ENCODE measurements at regions not wholly inside any gene's neighbourhood (a gene's known extent, or its start where the extent isn't known, plus 50 kb on each side); places are given as distances from the start of the nearest gene placed in this dataset.
"Not testable (repeated sequence)": the region's sequence is repeated elsewhere in the genome, so short reads cannot be mapped to it uniquely, and the experiment has no call there.

GRCh38 chr11:100409267-100409666 is 277.8 kb upstream of the ARHGAP42 start:
- BruUV-seq (replicated peaks); H3K4me2 ChIP-seq (ENCODE audit: low read length); H3K27ac ChIP-seq (ENCODE audit: low read length); H2AFZ ChIP-seq (ENCODE audit: low read length); CTCF ChIA-PET; H3K9me3 ChIP-seq (ENCODE audit: low read length); POLR2A ChIA-PET (ENCODE audit: unreplicated experiment); intact Hi-C loops (cut with micrococcal nuclease); H3F3A ChIP-seq (ENCODE audit: low read length, unreplicated experiment); H3K4me3 ChIP-seq (ENCODE audit: low read length); H3K36me3 ChIP-seq (ENCODE audit: low read depth, low read length); H3K9me2 ChIP-seq (replicated peaks; ENCODE audit: low read length); H4K20me1 ChIP-seq (ENCODE audit: low read length); ATAC-seq; H3K79me2 ChIP-seq (ENCODE audit: low read length); H3K4me1 ChIP-seq (ENCODE audit: insufficient read depth, low read length); DNase-seq; H3K9ac ChIP-seq (ENCODE audit: low read length): not testable (repeated sequence)
- H3K27me3 ChIP-seq (ENCODE audit: low read length): peaks cover 31% of the 10 kb centered on the region

DNA sequence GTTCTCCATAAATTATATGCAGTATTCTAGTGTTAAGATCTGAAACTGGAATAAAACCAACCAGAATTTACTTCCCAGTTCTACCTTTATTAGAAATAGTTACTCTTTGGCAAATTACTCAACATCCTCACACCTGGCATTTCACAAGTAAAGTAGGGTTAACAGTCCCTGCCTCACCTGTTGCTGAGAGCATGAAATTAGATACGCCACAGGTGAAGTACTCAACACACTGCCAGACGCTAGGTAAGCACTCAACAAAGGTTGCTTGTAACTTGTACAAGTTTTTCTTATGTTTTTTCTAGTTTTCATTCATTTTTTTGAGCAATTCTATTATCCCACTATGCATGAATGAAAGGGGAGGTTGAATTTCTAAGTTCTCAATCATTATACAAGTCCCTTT is 267.6 kb upstream of the ARHGAP42 start:
- H3K36me3 ChIP-seq (ENCODE audit: low read depth, low read length): no peaks in the 10 kb centered on the region
- DNase-seq: no peak
- no peak overlapping the region for H3K4me3 ChIP-seq (ENCODE audit: low read length)
- CTCF ChIA-PET: no interaction called here
- TF ChIP-seq EZH2 (IDR thresholded peaks at IDR 0.05; ENCODE audit: low read length, unreplicated experiment): no peak
- TF ChIP-seq EZH2phosphoT487 (IDR thresholded peaks at IDR 0.05; ENCODE audit: borderline replicate concordance, low read length): no peak
- TF ChIP-seq CTCF (conservative IDR thresholded peaks at IDR 0.05; ENCODE audit: low read depth, low read length): no peak
- BruUV-seq (replicated peaks): no TSS peak
- no peaks in the 10 kb centered on the region for H3K79me2 ChIP-seq (ENCODE audit: low read length)
- H3K4me2 ChIP-seq (ENCODE audit: low read length): no peak overlapping the region
- intact Hi-C loops (cut with micrococcal nuclease): no loop called here
- no peaks in the 10 kb centered on the region for H3F3A ChIP-seq (ENCODE audit: low read length, unreplicated experiment)
- no peak overlapping the region for H3K27ac ChIP-seq (ENCODE audit: low read length)
- H3K9me3 ChIP-seq (ENCODE audit: low read length): peaks cover 9% of the 10 kb centered on the region
- POLR2A ChIA-PET (ENCODE audit: unreplicated experiment): no interaction called here
- no peaks in the 10 kb centered on the region for H3K9me2 ChIP-seq (replicated peaks; ENCODE audit: low read length)
- no peak overlapping the region for H2AFZ ChIP-seq (ENCODE audit: low read length)
- H3K27me3 ChIP-seq (ENCODE audit: low read length): peaks cover 8% of the 10 kb centered on the region; the same call in 1 of the 2 replicates
- H3K4me1 ChIP-seq (ENCODE audit: insufficient read depth, low read length): no peaks in the 10 kb centered on the region
- no peaks in the 10 kb centered on the region for H4K20me1 ChIP-seq (ENCODE audit: low read length)
- no peak overlapping the region for H3K9ac ChIP-seq (ENCODE audit: low read length)
- no peak for ATAC-seq

DNA sequence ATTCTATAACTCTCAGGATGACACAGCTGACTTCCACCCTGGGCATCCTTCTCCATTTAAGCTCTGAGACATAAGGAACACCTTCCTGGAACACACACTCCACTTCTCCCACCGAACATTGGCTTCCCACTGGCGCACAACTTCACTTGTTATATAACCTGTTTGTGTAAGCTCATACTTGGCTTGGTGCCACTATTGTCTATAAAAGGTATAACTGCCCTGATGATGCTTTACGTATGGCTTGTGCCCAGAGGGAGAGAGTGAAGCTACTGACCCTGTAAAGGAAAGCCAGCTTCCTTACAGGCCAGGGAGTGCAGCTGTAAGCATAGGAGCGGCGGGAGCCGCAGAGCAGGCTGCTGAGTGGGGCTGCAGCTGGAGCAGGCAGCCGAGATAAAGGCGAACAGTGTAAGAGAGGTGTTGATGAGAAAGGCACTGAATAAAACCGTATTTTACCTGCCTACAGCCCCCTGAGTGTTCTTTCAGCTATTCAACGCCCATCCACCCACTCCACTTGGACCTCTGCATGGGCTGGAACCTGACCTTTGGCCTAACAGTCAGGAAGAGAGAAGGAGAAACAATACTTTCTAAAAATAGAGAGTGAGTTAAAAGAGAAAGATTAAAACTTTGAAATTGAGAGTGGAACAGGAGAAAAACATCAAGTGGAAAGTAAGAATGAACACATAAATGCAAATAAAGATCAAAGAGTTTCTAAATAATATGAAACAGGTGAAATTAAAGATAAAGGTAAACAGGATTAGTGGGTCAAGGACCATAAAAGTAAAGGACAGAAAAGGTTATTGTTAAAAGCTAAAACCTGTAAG is 252.1 kb upstream of the ARHGAP42 start:
- H3K9me2 ChIP-seq (replicated peaks; ENCODE audit: low read length): no peaks in the 10 kb centered on the region
- H3K79me2 ChIP-seq (ENCODE audit: low read length): no peaks in the 10 kb centered on the region
- ATAC-seq (no peak), DNase-seq (peak; percentile 39)
- POLR2A ChIA-PET (ENCODE audit: unreplicated experiment): no interaction called here
- TF ChIP-seq CTCF (conservative IDR thresholded peaks at IDR 0.05; ENCODE audit: low read depth, low read length) (no peak), EZH2 (IDR thresholded peaks at IDR 0.05; ENCODE audit: low read length, unreplicated experiment) (no peak), EZH2phosphoT487 (IDR thresholded peaks at IDR 0.05; ENCODE audit: borderline replicate concordance, low read length) (no peak)
- no peak overlapping the region for H3K27ac ChIP-seq (ENCODE audit: low read length)
- BruUV-seq (replicated peaks): no TSS peak
- intact Hi-C loops (cut with micrococcal nuclease): no loop called here
- H3K4me3 ChIP-seq (ENCODE audit: low read length): no peak overlapping the region
- H3F3A ChIP-seq (ENCODE audit: low read length, unreplicated experiment): no peaks in the 10 kb centered on the region
- H3K36me3 ChIP-seq (ENCODE audit: low read depth, low read length): no peaks in the 10 kb centered on the region
- no peaks in the 10 kb centered on the region for H3K9me3 ChIP-seq (ENCODE audit: low read length)
- H3K27me3 ChIP-seq (ENCODE audit: low read length): peaks cover 38% of the 10 kb centered on the region
- no peak overlapping the region for H3K9ac ChIP-seq (ENCODE audit: low read length)
- CTCF ChIA-PET: no interaction called here
- no peak overlapping the region for H3K4me2 ChIP-seq (ENCODE audit: low read length)
- no peaks in the 10 kb centered on the region for H3K4me1 ChIP-seq (ENCODE audit: insufficient read depth, low read length)
- H4K20me1 ChIP-seq (ENCODE audit: low read length): no peaks in the 10 kb centered on the region
- no peak overlapping the region for H2AFZ ChIP-seq (ENCODE audit: low read length)

Data from PC-3 (cell line).